Stimulated activated CD8-positive, alpha-beta memory T cell treated with anti-CD3 and anti-CD28 coated beads, Interleukin-4, amount 100 ng/mL, for 48 hours (primary cell): ENCODE measurements at regions not wholly inside any gene's neighbourhood (a gene's known extent, or its start where the extent isn't known, plus 50 kb on each side); places are given as distances from the start of the nearest gene placed in this dataset.

Experiments used
- DNase-seq: peaks from one replicate; pipeline ENCODE4 v3.0.0-alpha.2; 2020

DNA sequence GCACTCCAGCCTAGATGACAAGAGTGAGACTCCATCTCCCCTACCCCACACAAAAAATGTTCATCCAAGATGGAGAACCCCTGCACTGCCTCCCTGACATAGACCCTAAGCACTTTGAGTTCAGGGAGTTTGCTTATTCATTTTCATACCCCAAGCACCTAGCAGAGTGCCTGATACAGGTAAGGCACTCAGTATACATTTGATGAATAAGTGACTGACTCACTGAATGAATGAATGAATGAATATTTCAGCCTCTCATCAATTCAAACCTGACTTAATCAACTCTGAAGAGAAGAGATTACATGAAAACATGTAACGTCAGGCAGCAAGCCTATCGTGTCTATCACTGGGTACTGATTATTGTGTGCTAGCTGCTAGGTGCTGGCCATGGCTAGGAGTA lies 121.3 kb upstream of the GADD45A start:
- DNase-seq: no peak

DNA sequence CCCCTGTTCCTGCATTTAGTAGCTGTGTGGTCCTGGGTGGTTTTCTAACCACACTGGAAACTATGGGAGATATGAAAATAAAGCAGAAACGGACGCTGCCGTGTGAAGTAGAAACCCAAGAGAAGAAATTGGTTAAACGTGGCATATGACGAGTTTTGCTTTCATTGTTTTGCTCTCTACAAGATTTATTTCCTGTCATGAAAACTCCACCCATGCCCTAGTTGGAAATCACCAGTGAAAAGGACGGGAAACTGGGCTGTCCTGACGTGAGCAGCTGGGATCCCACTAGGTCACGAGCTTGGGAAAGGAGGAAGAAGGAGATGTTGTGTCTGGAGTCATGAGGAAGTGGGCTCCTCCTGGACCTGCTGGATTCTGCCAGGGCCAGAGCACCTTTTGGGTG lies 120.8 kb upstream of the GADD45A start:
- no peak for DNase-seq

DNA sequence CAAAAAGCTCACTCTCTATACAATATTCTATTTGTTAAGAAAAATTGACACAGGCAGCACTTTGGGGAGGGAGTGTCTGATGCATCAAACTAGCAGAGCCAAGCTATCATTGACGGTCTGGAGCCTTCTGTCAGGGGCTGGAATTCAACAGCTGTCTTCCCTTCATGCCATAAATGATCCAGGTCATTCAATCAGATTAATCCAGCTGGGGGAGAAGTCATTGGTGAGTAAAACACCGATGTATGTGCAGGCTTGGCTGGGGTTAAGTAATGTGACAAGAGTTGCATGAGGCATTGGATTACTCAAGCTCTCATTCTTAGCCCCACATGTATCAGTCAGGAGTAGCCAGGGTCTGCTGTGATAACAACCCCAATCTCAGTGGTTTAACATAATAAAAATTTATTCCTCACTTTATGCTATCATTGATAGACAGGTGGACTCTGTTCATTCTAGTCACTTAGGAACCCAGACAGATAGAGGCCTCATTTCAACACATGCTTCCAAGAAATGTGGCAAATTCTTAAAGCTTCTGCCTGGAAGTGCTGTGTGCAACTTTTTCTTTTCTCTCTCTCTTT lies 118.1 kb upstream of the GADD45A start:
- DNase-seq: no peak

DNA sequence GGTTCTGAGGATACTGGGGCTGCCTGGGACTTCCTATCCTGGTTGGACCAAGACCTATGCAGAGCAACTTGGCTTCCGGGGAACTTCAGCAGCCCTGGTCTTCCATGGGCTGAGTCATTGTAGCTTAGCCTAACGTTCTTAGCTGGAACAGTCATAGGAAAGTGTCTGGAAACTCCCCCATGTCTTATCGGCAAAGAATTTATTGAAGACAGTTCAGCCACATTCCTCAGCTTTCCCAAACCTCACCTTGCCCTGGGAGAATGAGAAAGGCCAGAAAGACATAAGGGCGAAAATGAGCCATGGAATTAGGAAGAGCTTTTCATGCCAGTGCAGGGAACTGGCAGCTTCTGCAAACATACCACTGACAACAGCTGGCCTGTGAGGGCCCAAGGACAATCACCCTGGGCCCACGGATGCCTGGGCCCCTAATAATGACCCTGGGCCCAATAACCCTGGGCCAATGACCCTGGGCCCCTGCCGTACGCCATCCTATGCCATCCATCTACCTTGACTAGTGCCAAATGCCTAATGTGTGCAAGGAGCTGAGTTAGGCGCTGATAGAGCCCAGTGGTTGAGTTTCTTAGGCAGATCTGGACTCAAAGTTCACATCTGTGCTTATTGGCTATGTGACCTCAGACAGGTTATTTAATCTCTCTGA lies 114.4 kb upstream of the GADD45A start:
- DNase-seq: no peak

DNA sequence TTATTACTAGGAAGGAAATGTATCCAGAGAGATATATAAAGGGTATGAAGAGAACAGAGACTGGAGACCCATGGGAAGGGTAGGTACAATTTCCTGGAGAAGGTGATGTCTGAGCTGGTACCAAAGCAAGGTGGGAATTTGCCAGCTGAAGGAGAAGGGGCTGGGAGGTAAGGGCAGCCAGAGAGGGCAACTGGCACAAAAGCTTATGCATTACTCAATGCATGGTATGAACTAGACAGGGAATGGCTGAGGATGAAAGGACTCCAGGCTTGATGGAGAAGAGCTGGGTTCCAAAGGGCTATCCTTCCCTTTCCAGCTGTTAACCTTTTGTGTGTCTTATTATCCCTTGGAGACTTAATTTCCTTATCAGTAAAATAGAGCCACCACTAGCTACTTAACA lies 113.6 kb upstream of the GADD45A start:
- no peak for DNase-seq

DNA sequence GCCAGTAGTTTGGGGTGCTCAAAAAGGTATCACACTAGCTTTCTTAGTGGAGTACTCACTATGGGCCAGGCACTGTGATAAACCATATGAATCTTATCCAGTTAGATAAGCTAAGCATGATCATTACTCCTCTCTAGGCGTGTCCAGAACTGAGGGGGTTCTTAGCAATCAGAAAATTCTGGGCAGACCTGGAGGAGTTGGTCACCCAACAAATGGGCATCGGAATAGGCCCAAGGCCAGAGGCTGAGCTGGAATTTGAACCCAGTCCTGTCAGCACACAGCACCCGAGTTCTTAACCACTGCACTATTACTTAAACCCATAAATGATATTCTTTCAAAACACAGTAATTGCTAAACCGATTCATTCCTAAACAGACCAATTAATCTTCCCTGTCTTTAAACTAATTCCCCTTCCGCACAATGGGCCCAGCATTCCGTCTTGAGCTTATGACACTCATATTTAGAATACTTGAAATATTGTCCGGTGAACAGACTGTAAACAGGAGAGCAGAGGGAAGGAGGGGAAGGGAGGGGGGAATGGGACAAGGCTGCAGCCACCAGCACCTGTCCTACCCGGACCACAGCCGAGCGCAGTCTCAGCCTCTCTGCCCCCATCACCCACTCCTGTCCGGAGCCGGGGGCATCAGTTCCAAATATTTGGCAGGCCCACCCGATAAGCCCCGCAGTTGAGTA lies 113.0 kb upstream of the GADD45A start:
- DNase-seq: no peak

DNA sequence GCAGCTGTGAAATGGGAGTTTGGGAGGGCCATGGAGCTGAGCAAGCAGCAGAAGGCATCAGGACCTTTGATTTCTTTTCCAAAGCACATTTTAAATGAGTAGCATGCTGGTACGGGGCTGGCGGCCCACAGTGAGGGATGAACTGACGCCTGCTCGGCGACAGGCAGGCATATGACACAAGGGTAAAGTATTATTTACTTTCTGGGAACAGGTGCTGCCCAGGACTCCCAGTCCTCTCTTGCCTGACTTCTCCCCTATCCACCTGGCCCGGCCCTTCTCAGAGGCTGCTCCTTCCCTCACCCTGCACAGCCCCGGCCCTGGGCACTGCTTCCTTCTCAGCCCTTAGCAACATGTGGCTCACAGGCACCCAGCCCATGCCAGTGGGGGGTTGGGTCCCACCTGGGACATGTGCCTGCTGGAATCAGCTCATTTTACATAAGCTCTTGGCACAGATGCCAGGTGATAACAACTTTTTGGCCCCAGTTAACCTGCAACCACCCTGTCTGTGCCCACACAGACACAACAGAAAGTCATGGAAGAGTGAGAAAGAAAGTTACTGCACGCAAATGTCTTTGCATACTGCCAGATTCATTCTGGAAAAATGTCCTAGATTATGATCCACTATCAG lies 112.3 kb upstream of the GADD45A start:
- DNase-seq: no peak

DNA sequence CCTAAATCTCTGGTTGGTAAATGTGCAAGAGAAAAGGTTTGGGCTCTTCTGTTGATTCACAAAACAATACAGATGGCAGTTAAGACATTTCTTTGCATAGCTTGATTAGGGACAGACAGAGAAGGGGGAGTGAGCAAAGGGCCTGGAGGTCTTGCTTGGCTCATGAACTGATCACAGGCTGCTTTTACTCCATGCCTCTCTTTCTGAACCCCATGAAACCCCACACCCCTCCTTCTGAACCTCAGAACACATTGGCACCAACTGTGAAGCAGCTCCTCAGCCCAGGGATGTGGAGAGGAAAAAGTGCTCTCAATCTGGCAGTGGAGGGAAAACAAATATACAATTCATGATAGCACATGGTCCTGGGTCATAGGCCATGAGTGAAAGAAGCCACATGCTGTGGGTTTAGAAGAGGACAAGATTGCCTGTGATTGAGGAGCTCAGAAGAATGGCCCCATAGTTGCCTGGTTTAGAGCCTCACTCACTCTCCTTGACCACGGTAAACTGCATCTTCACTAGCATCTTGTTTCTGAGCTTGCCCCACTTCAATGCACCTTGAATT lies 111.6 kb upstream of the GADD45A start:
- DNase-seq: no peak

DNA sequence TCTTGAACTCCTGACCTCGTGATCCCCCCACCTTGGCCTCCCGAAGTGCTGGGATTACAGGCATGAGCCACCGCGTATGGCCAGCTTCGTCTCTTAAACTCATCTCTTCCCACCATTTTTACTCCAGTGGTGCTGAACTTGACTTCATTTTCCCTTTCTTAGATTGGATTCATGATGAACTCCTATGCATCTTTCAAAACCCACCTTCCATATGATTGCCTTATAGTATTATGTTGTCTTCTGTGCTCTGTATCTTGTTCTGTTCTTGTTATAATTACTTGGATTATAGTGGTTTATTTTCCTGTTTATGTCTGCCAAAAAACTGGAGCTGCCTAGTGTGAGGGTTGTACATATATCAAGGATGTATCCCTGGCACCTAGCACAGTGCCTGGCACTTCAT lies 110.8 kb upstream of the GADD45A start:
- no peak for DNase-seq

DNA sequence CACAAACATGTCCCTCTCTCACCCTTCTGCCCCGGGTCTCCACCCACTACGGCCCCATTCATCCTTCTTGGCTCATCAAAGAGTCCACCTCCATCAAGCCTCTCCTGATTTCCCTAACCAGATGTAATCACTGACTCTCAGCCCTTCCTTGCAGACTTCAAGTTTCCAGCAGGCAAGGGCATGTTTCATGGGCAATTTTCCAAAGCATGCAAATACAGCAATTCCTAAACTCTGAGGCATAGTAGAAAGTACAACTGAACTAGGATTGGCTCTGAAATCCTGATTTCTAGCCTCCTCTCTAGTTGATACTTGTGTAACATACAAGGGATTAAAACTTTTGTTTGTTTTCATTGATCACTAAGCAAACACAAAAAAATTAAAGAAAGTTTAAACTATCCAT lies 109.1 kb upstream of the GADD45A start:
- DNase-seq: no peak

DNA sequence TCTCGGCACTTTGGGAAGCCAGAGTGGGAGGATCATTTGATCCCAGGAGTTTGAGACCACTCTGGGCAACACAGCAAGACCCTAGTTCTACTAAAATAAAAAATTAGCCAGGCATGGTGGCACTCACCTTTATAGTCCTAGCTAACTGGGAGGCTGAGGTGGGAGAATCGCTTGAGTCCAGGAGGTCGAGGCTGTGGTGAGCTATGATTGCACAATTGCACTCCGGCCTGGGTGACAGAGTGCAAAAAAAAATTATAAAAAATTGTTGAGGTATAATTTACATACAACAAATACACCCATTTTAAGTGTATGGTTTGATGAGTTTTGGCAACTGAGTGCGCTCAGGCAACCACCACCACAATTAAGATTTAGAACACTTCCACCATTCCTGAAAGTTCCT lies 108.5 kb upstream of the GADD45A start:
- no peak for DNase-seq

DNA sequence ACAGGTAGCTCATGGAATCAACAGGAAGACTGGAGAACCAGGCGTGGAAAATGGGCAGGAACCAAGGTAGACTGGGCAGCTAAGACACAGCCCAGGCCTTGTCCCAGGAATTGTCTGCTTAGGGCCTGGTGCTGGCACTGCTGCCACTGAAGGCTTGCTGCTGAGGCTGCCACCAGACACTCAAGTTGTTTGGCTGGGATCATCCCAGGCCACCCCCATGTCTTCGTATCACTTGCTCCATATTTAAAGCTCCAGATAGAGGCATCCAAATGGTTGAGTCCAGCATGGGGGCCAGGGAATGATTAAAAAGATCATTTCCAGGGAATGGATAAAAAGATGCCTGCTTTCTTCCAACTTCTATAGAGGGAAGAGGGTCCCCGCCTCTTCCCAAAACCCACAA lies 107.4 kb upstream of the GADD45A start:
- DNase-seq: no peak

DNA sequence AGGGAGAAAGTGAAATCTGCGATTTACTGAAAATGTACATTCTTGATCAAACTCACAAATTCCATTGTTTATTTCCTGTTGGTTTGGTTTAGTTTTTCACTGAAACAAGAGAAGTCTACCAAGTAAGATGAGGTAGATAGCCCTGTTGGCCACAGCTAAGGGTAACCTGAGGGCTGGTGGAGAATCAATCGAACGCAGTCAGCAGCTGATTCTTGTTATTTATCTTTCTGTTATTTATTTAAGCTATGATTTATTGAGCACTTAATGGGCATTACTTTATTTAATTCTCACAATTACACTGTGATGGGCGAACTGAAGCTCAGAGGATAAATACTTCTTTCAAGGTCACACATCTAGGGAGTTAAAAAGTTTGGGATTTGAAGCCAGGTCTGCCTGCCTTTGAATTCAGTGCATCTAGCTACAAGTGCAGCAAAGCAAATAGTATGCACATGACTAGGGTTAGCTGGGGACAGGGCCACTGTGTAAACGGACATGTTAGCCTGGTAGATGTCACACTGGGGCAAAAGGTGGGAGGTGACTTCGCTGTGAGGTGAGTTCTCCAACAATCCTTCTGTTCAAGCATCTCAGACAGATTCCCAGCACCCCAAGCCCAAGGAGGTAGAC lies 106.5 kb upstream of the GADD45A start:
- DNase-seq: no peak

DNA sequence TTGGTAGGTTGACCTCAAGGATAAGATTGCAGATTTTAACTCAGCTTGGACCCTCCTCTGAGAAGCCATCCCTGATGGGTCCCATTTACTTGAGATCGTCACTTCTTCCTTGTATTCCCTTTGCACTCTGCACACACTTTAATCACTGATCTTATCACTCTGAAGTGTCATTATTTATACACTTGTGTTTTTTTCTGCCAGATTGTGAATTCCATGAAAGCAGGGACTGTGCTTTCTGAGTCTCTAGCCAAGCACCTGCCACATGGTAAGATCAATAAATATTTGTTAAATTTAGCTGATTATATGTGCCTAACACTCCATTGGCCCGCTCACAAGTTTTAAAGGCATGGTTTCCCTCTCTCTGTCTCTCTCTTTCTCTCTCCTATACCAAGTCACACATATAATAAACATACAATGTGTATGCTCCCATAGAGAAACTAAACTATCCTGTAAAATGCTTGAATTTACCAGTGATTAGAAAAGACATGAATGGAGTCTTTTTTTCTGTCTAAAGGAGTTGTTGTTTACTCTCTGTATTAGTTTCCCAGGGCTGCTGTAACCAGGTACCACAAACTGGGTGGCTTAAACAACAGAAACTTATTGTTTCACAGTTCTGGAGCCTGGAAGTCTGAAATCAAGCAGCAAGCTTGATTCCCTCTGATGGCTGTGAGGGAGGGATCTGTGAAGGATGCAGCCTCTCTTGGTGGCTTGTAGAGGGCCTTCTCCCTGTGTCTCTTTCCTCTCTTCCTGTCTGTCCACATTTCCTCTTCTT lies 105.2 kb upstream of the GADD45A start:
- DNase-seq: no peak

DNA sequence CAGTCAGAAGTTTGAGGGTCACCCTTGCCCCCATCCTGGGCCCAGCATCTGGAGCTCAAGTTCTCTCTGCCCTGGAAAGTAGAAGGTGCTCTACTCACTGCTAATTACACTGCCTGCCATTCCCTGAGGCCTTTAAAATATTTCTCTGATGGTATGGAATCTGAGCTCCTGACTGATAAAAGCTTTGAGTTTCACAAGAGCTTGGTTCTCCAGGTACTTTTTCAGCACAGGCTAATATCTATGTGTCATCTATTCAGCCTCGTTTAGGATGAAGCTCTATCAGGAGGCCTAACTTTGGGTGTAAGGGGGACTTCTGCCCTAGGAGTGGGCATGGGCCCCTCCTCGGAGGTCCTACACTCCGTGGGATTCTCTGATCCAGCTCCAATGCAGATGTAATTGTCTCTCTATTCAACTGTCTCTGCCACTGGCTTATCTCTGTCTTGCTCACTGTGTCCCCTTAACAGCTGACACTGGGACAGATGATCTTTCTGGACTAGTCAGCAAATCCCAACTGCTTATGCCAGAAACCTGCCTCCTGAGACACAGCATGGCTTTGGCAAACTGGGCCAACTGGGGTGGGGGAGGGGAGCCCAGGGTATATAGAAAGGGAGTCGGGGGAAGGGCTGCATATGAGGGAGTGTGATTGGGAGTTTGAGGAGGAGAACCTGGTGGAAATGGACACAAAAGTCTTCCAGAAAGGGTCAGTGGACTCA lies 104.2 kb upstream of the GADD45A start:
- no peak for DNase-seq

DNA sequence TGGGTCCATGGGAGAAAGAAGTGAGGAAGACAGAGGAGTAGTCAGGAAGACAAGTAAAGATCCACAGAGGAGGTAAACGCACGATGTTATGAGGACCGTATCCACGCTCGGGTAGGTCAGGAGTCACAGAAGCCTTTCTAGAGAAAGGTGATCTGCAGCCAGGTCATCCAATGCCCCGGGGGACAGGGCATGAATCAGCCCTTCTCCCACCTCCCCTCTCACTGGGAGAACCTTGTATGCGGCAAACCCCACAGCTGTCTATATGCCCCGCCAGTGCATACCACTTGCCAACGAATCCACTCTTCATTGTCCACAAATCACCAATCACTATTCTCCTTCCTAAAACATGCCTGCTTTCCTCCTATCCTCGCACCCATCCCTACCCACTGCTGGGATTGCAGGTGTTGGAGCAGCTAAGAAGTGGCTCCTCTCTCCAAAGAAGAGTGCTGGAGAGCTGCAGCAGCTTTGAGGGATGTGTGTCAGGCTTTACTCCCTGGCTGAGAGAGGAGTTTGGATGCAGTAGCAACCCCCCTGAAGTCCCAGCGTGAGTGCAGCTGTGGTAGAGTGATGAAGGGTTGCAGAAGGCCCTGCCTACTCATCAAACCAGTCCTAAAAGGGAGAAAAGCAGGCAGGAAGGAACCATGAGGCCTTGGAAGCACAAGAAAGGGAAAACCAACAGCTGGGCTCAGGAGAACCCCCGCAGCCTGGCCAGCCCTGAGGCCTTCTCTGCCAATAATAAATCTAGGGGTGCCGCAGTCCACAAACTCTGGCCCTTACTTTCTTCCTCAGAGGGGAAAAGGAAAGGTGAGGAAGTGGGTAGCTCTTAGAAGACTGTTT lies 102.2 kb upstream of the GADD45A start:
- DNase-seq: no peak

DNA sequence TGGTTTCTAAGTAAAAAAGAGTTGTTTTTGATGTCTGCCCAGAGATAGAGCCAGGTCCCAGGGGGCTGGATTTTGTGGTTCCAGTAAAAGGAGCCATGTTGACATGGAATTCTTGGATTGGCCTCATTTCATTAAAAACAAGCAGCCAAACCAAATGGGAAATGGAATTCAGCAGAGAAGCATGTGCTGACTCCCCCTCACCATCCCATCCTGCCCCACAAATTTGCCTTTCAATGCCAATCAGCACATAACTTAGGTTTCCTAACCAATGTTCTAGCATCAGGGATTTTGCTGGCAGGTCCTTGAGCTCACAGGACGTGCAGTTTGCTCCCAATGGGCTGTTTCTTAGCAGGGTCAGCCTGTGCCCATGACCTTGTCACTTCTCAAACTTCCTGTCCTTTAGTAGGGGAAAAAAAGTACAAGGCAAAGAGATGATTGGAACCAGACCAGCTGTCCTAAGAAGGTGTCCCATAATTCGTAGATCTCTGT lies 101.5 kb upstream of the GADD45A start:
- DNase-seq: no peak

DNA sequence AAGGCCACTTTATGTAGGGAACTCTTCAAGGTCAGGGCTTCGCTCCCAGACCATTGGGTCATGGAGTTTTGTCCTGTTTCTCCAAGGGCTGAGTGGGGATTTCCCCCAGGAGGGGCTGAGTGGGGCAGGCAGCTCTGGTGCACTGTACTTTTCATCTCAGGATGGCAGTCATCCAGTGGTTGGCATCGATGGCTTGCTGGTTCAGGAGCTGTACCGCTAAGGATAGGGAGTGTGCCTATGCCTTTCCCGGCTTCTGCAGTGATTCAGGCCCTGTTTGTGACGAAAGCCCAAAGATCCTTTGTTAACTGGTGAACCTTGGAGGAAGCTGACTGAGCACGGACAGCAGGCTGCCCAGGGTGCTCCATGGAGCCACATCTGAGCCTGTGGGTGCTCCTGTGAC lies 100.1 kb upstream of the GADD45A start:
- DNase-seq: no peak

DNA sequence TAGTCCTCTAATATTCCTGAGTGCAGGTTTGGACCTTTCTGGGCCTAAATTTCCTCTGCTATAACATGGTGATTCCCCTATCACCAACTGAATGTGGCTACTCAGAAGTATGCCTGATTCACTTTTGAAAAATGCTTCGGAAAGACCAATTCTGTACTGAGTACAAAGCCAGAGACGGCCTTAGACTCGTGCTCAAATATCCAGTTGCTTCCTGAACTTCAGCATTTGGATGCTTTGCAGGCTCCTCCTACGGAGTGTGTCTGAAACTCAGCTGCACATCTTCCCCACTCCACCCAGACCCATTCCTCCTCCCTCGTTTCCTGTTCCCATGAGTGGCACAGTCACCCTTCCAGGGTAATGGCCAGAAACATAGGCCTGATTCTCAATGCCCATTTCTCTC lies 98.4 kb upstream of the GADD45A start:
- no peak for DNase-seq

DNA sequence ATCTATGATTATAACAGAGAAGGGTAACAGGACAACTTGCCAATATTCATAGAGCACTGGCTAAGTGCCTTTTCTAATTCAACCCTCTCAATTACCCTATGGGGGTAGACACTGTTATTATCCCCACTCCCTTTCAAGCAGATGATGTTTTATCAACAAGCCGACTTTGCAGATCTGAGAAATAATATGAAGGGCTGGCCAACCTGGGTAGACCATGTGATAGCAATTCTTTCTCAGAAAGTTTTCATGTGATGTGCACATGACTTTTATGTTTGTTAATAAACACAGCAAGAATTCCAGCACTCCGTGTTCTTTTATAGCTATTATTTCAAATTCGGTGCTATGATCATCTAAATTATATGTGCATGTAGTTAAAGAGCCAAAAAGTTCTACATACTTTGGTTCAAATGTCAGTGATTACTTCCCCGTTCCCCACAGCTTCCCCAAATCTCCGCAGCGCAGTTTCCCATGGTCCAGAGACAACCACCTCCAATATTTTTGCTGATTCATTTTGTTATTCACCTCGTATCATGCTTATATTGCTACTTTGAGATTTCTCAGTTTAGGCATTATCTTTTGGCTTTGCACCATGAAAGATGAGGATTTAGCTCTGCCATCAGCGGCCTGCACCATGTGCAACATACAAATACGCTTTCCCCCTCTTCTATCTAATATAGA lies 96.7 kb upstream of the GADD45A start:
- DNase-seq: no peak
